Astrocyte (in vitro differentiated cells and primary cell): ENCODE measurements at regions not wholly inside any gene's neighbourhood (a gene's known extent, or its start where the extent isn't known, plus 50 kb on each side); places are given as distances from the start of the nearest gene placed in this dataset.
"Not testable (repeated sequence)": the region's sequence is repeated elsewhere in the genome, so short reads cannot be mapped to it uniquely, and the experiment has no call there.

Experiments used
- DNase-seq: peaks from one replicate; pipeline ENCODE4 v3.0.0-alpha.2; 2010; ENCODE audit warnings: low read depth
- FAIRE-seq: peaks from 2 replicates; lab custom pipeline; 2011; peaks lifted over from hg19 to GRCh38; lab: Jason Lieb, UNC
- H2AFZ ChIP-seq: 2 replicates; pipeline ENCODE4 v1.6.0; 2012; ENCODE audit warnings: low read depth, low read length, inconsistent platforms
- H3K27ac ChIP-seq: 2 replicates; pipeline ENCODE4 v1.5.1; 2011; ENCODE audit warnings: low read depth, low read length, inconsistent platforms
- H3K27me3 ChIP-seq: 2 replicates; pipeline ENCODE4 v1.6.0; 2011; ENCODE audit warnings: low read length, inconsistent platforms; ENCODE audit not compliant: insufficient read depth
- H3K36me3 ChIP-seq: 2 replicates; pipeline ENCODE4 v1.5.1; 2011; ENCODE audit warnings: low read length, inconsistent platforms; ENCODE audit not compliant: insufficient read depth
- H3K4me1 ChIP-seq: 2 replicates; pipeline ENCODE4 v1.5.1; 2011; ENCODE audit warnings: low read length, inconsistent platforms; ENCODE audit not compliant: insufficient read depth
- H3K4me2 ChIP-seq: 2 replicates; pipeline ENCODE4 v1.6.0; 2012; ENCODE audit warnings: low read length, inconsistent platforms
- H3K4me3 ChIP-seq: 2 replicates; pipeline ENCODE4 v1.5.1; 2011; ENCODE audit warnings: low read depth, mild to moderate bottlenecking, low read length, inconsistent platforms; ENCODE audit not compliant: insufficient read depth
- H3K79me2 ChIP-seq: 2 replicates; pipeline ENCODE4 v1.6.0; 2012; ENCODE audit warnings: mild to moderate bottlenecking, low read length, inconsistent platforms; ENCODE audit not compliant: insufficient read depth
- H3K9ac ChIP-seq: 2 replicates; pipeline ENCODE4 v1.6.0; 2012; ENCODE audit warnings: mild to moderate bottlenecking, low read length, inconsistent platforms
- H3K9me3 ChIP-seq: 2 replicates; pipeline ENCODE4 v1.5.1; 2012; ENCODE audit warnings: low read depth, mild to moderate bottlenecking, low read length, inconsistent platforms; ENCODE audit not compliant: insufficient read depth
- H4K20me1 ChIP-seq: 2 replicates; pipeline ENCODE4 v1.6.0; 2012; ENCODE audit warnings: low read length, inconsistent platforms; ENCODE audit not compliant: insufficient read depth
- H3K27ac Mint-ChIP-seq: one replicate; pipeline ENCODE4 v1.8.0; 2021; ENCODE audit warnings: mild to moderate bottlenecking, mixed read lengths; ENCODE audit not compliant: unreplicated experiment
- H3K27me3 Mint-ChIP-seq: one replicate; pipeline ENCODE4 v1.8.0; 2021; ENCODE audit warnings: low read depth, mixed read lengths; ENCODE audit not compliant: unreplicated experiment
- H3K36me3 Mint-ChIP-seq: one replicate; pipeline ENCODE4 v1.8.0; 2021; ENCODE audit warnings: low read depth, mixed read lengths; ENCODE audit not compliant: unreplicated experiment
- H3K4me1 Mint-ChIP-seq: one replicate; pipeline ENCODE4 v1.8.0; 2021; ENCODE audit warnings: low read depth, mixed read lengths; ENCODE audit not compliant: unreplicated experiment
- H3K4me3 Mint-ChIP-seq: one replicate; pipeline ENCODE4 v1.8.0; 2021; ENCODE audit warnings: mild to moderate bottlenecking, moderate library complexity, mixed read lengths; ENCODE audit not compliant: unreplicated experiment
- H3K9me3 Mint-ChIP-seq: one replicate; pipeline ENCODE4 v1.8.0; 2021; ENCODE audit warnings: mild to moderate bottlenecking, mixed read lengths; ENCODE audit not compliant: unreplicated experiment

GRCh38 chr9:62843145-62843544 lies 1653.3 kb downstream of the SPATA31A7 start:
- Mint-ChIP-seq H3K27me3 (peaks cover 34% of the 10 kb centered on the region), H3K9me3 (peaks cover 11% of the 10 kb centered on the region)
- H3K79me2 ChIP-seq, H2AFZ ChIP-seq, H3K36me3 Mint-ChIP-seq, H4K20me1 ChIP-seq, H3K9ac ChIP-seq, FAIRE-seq, H3K4me2 ChIP-seq, H3K27ac Mint-ChIP-seq, H3K4me1 ChIP-seq, H3K27me3 ChIP-seq, H3K27ac ChIP-seq, H3K9me3 ChIP-seq, H3K4me3 Mint-ChIP-seq, DNase-seq, H3K36me3 ChIP-seq, H3K4me3 ChIP-seq, H3K4me1 Mint-ChIP-seq: not testable (repeated sequence)

- not testable (repeated sequence) for H3K4me3 Mint-ChIP-seq, H3K4me2 ChIP-seq, FAIRE-seq, H3K79me2 ChIP-seq, DNase-seq, H4K20me1 ChIP-seq, H3K36me3 ChIP-seq, H3K4me1 ChIP-seq, H2AFZ ChIP-seq, H3K27ac ChIP-seq, H3K9ac ChIP-seq, H3K4me1 Mint-ChIP-seq, H3K4me3 ChIP-seq, H3K27ac Mint-ChIP-seq, H3K9me3 ChIP-seq, H3K36me3 Mint-ChIP-seq, H3K27me3 ChIP-seq
- Mint-ChIP-seq H3K9me3 (peaks cover 11% of the 10 kb centered on the region), H3K27me3 (peaks cover 31% of the 10 kb centered on the region)
These were observed 1654.0 kb downstream of the SPATA31A7 start for GRCh38 chr9:62843706-62844290.

- not testable (repeated sequence) for DNase-seq, H2AFZ ChIP-seq, H3K36me3 Mint-ChIP-seq, H3K4me1 Mint-ChIP-seq, H3K27ac Mint-ChIP-seq, H3K4me2 ChIP-seq, FAIRE-seq, H3K79me2 ChIP-seq, H3K4me3 ChIP-seq, H3K9ac ChIP-seq, H3K4me3 Mint-ChIP-seq, H3K27me3 ChIP-seq, H3K36me3 ChIP-seq, H3K4me1 ChIP-seq, H3K9me3 ChIP-seq, H3K27ac ChIP-seq, H4K20me1 ChIP-seq
- Mint-ChIP-seq H3K9me3 (peaks cover 11% of the 10 kb centered on the region), H3K27me3 (peaks cover 30% of the 10 kb centered on the region)
These were observed 1654.9 kb downstream of the SPATA31A7 start for GRCh38 chr9:62844681-62845185.

GRCh38 chr9:62848258-62848657 lies 1658.4 kb downstream of the SPATA31A7 start:
- H2AFZ ChIP-seq, H3K9me3 Mint-ChIP-seq, H3K4me1 ChIP-seq, DNase-seq, H3K4me1 Mint-ChIP-seq, H3K27me3 ChIP-seq, H3K4me3 ChIP-seq, H3K27ac Mint-ChIP-seq, H3K9ac ChIP-seq, H3K4me3 Mint-ChIP-seq, H3K4me2 ChIP-seq, H3K36me3 ChIP-seq, H3K36me3 Mint-ChIP-seq, H4K20me1 ChIP-seq, H3K79me2 ChIP-seq, H3K9me3 ChIP-seq, H3K27ac ChIP-seq, FAIRE-seq: not testable (repeated sequence)
- peaks cover 31% of the 10 kb centered on the region for H3K27me3 Mint-ChIP-seq

- not testable (repeated sequence) for H3K4me3 ChIP-seq, H3K79me2 ChIP-seq, FAIRE-seq, H3K27me3 ChIP-seq, H3K4me1 ChIP-seq, H3K9me3 Mint-ChIP-seq, H2AFZ ChIP-seq, H3K4me3 Mint-ChIP-seq, DNase-seq, H3K9ac ChIP-seq, H3K4me1 Mint-ChIP-seq, H3K4me2 ChIP-seq, H3K27ac Mint-ChIP-seq, H3K36me3 ChIP-seq, H3K36me3 Mint-ChIP-seq, H4K20me1 ChIP-seq, H3K9me3 ChIP-seq, H3K27ac ChIP-seq
- H3K27me3 Mint-ChIP-seq, result peaks cover 28% of the 10 kb centered on the region
These were observed 1660.2 kb downstream of the SPATA31A7 start for GRCh38 chr9:62849991-62850390.

GRCh38 chr9:62857280-62857679 lies 1667.4 kb downstream of the SPATA31A7 start:
- H3K27me3 Mint-ChIP-seq, result peaks cover 38% of the 10 kb centered on the region
- not testable (repeated sequence) for H3K27ac Mint-ChIP-seq, H3K79me2 ChIP-seq, H3K4me1 Mint-ChIP-seq, DNase-seq, H3K4me1 ChIP-seq, H3K27me3 ChIP-seq, H3K36me3 ChIP-seq, H3K4me3 Mint-ChIP-seq, H3K9me3 ChIP-seq, H3K4me3 ChIP-seq, H3K36me3 Mint-ChIP-seq, H4K20me1 ChIP-seq, H3K9me3 Mint-ChIP-seq, H3K27ac ChIP-seq, H2AFZ ChIP-seq, H3K4me2 ChIP-seq, FAIRE-seq, H3K9ac ChIP-seq
